ENCODE measurements at regions not wholly inside any gene's neighbourhood (a gene's known extent, or its start where the extent isn't known, plus 50 kb on each side); places are given as distances from the start of the nearest gene placed in this dataset.

DNA sequence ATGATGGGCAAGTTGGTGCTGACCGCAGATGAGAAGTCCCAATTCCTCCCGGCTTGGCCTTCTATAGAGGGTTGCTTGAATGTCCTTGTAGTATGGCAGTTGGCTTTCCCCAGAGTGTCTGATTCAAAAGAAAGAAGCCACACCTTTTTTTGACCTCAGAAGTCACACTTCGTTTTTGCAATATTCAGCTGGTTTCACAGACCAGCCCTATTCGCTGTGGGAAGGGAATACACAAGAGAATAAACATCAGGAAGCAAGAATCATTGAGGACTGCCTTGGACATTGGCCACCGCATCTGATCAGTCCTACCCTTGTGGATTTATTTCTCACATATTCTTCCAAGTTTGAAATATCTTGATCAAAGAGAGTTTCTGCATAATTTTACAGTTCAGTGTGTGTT, 228.6 kb upstream of the SUCLG2 start:
- TF ChIP-seq, protein P1, sequence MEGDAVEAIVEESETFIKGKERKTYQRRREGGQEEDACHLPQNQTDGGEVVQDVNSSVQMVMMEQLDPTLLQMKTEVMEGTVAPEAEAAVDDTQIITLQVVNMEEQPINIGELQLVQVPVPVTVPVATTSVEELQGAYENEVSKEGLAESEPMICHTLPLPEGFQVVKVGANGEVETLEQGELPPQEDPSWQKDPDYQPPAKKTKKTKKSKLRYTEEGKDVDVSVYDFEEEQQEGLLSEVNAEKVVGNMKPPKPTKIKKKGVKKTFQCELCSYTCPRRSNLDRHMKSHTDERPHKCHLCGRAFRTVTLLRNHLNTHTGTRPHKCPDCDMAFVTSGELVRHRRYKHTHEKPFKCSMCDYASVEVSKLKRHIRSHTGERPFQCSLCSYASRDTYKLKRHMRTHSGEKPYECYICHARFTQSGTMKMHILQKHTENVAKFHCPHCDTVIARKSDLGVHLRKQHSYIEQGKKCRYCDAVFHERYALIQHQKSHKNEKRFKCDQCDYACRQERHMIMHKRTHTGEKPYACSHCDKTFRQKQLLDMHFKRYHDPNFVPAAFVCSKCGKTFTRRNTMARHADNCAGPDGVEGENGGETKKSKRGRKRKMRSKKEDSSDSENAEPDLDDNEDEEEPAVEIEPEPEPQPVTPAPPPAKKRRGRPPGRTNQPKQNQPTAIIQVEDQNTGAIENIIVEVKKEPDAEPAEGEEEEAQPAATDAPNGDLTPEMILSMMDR (IDR thresholded peaks at IDR 0.05): no peak
- no peak for TF ChIP-seq POLR2A (IDR thresholded peaks at IDR 0.05)
